ENCODE measurements at regions not wholly inside any gene's neighbourhood (a gene's known extent, or its start where the extent isn't known, plus 50 kb on each side); places are given as distances from the start of the nearest gene placed in this dataset.

DNA sequence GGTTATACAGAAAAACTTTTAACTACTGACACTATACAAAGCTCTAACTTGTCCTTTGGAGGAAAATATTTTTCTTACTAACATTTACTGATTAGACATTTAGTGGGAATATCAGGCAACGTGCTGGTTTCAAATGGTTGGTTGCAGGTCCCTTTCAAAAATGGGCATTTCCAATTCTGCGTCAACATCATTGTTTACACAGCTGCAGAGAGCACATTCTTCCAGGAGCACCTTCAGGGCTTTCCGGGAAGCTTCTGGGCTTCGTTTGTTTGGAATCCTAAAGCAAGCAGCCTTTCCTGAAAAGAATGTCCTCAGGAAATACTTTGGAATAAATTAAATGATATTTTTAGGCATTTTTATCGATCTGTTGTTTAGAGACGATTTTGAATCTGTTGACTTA lies 289.7 kb downstream of the TRIML1 start:
- ChIA-PET POLR2A (no interaction called here), CTCF (no interaction called here)
- H3K36me3 Mint-ChIP-seq (ENCODE audit: low read depth): no peaks in the 10 kb centered on the region
- no peaks in the 10 kb centered on the region for H3K27me3 Mint-ChIP-seq
- no peak for ATAC-seq (ENCODE audit: poor library complexity)
- Histone ChIP-seq H3K36me3 (ENCODE audit: insufficient read depth, low read length) (no peaks in the 10 kb centered on the region), H3K4me3 (ENCODE audit: low read length) (no peak overlapping the region), H3K4me1 (ENCODE audit: insufficient read depth, low read length) (no peaks in the 10 kb centered on the region), H3K27me3 (ENCODE audit: control insufficient read depth in 1 of 2, insufficient read depth in 2 of 2, low read length in 2 of 2) (no peaks in the 10 kb centered on the region), H3K9me3 (ENCODE audit: control insufficient read depth in 1 of 2, insufficient read depth in 1 of 2, low read length in 2 of 2) (peaks cover 0 to 15% of the 10 kb centered on the region in 2 experiments), H3K27ac (ENCODE audit: low read depth in 1 of 2, low read length in 2 of 2) (no peak overlapping the region)
- H3K9me3 Mint-ChIP-seq: peaks cover 11% of the 10 kb centered on the region
- TF ChIP-seq, protein P1, sequence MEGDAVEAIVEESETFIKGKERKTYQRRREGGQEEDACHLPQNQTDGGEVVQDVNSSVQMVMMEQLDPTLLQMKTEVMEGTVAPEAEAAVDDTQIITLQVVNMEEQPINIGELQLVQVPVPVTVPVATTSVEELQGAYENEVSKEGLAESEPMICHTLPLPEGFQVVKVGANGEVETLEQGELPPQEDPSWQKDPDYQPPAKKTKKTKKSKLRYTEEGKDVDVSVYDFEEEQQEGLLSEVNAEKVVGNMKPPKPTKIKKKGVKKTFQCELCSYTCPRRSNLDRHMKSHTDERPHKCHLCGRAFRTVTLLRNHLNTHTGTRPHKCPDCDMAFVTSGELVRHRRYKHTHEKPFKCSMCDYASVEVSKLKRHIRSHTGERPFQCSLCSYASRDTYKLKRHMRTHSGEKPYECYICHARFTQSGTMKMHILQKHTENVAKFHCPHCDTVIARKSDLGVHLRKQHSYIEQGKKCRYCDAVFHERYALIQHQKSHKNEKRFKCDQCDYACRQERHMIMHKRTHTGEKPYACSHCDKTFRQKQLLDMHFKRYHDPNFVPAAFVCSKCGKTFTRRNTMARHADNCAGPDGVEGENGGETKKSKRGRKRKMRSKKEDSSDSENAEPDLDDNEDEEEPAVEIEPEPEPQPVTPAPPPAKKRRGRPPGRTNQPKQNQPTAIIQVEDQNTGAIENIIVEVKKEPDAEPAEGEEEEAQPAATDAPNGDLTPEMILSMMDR (IDR thresholded peaks at IDR 0.05): no peak
- no peak overlapping the region for H3K27ac Mint-ChIP-seq
- no peaks in the 10 kb centered on the region for H3K4me1 Mint-ChIP-seq (ENCODE audit: low read depth)
- H3K4me3 Mint-ChIP-seq: no peak overlapping the region
- DNase-seq: no peak
- intact Hi-C loops (cut with DNase I, micrococcal nuclease): no loop called here

DNA sequence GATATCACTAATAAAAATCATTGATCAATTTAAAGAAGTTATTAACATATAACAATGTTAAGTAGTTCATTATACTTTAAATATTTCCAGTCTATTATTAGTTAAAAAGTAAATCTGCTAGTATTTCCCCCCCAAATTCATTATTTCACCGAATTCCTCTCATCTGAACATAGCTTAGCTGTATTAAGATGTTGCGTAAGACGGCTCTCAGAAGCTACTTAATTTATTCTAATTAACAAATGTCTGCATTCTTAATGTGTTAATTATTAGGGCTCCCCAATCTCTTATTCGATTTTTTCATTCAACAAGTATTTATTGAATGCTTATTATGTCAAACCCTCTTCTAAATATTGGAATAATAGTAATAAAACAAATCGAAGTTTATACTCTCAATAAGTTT lies 290.7 kb downstream of the TRIML1 start:
- Histone ChIP-seq H3K9me3 (ENCODE audit: control insufficient read depth in 1 of 2, insufficient read depth in 1 of 2, low read length in 2 of 2) (peaks cover 0 to 15% of the 10 kb centered on the region in 2 experiments), H3K36me3 (ENCODE audit: insufficient read depth, low read length) (no peaks in the 10 kb centered on the region), H3K27ac (ENCODE audit: low read depth in 1 of 2, low read length in 2 of 2) (no peak overlapping the region), H3K4me3 (ENCODE audit: low read length) (no peak overlapping the region), H3K27me3 (ENCODE audit: control insufficient read depth in 1 of 2, insufficient read depth in 2 of 2, low read length in 2 of 2) (no peaks in the 10 kb centered on the region), H3K4me1 (ENCODE audit: insufficient read depth, low read length) (no peaks in the 10 kb centered on the region)
- Mint-ChIP-seq H3K27me3 (no peaks in the 10 kb centered on the region), H3K27ac (no peak overlapping the region), H3K4me3 (no peak overlapping the region), H3K36me3 (ENCODE audit: low read depth) (no peaks in the 10 kb centered on the region), H3K9me3 (peaks cover 17% of the 10 kb centered on the region), H3K4me1 (ENCODE audit: low read depth) (no peaks in the 10 kb centered on the region)
- no peak for DNase-seq
- TF ChIP-seq, protein P1 (IDR thresholded peaks at IDR 0.05): no peak
- intact Hi-C loops (cut with DNase I, micrococcal nuclease): no loop called here
- ChIA-PET POLR2A (no interaction called here), CTCF (no interaction called here)
- no peak for ATAC-seq (ENCODE audit: poor library complexity)

DNA sequence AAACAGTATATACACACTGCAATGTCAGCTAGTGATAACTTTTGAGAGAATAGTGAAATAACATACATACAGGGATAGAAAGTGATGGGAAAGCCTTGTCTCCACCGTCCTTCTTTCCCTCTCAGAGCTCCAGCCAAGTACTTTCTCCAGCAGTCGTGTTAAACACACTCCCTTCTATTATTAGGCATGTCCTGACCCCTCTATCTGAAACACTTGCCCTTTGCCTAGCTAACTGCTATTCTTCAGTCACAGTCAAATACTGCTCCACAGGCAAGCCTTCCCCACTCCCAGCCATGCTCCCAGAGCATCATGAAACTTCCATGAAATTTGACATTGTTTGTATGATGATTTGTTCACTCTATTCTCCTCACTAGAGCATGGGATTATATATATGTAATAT lies 291.1 kb downstream of the TRIML1 start:
- Mint-ChIP-seq H3K9me3 (peaks cover 17% of the 10 kb centered on the region), H3K4me3 (no peak overlapping the region), H3K27me3 (no peaks in the 10 kb centered on the region), H3K36me3 (ENCODE audit: low read depth) (no peaks in the 10 kb centered on the region), H3K4me1 (ENCODE audit: low read depth) (no peaks in the 10 kb centered on the region), H3K27ac (no peak overlapping the region)
- ATAC-seq (ENCODE audit: poor library complexity) (no peak), DNase-seq (no peak)
- no peak overlapping the region for H3K4me3 ChIP-seq (ENCODE audit: low read length)
- H3K9me3 ChIP-seq (ENCODE audit: control insufficient read depth in 1 of 2, insufficient read depth in 1 of 2, low read length in 2 of 2): peaks cover 0 to 15% of the 10 kb centered on the region in 2 experiments
- no peaks in the 10 kb centered on the region for H3K36me3 ChIP-seq (ENCODE audit: insufficient read depth, low read length)
- intact Hi-C loops (cut with DNase I, micrococcal nuclease): no loop called here
- CTCF ChIA-PET: no interaction called here
- H3K27ac ChIP-seq (ENCODE audit: low read depth in 1 of 2, low read length in 2 of 2): no peak overlapping the region
- POLR2A ChIA-PET: no interaction called here
- H3K27me3 ChIP-seq (ENCODE audit: control insufficient read depth in 1 of 2, insufficient read depth in 2 of 2, low read length in 2 of 2): no peaks in the 10 kb centered on the region
- no peaks in the 10 kb centered on the region for H3K4me1 ChIP-seq (ENCODE audit: insufficient read depth, low read length)
- TF ChIP-seq, protein P1 (IDR thresholded peaks at IDR 0.05): no peak

Measured in CD4-positive, alpha-beta T cell (primary cell).